Natural killer cell (primary cell): ENCODE measurements at regions not wholly inside any gene's neighbourhood (a gene's known extent, or its start where the extent isn't known, plus 50 kb on each side); places are given as distances from the start of the nearest gene placed in this dataset.

Experiments used
- ATAC-seq, 3 donors: fragments of 150-1000 bp in 2 of 3; fragments of 200-7000 bp in 1 of 3; cut with Tn5 transposase; 1 replicate in 1 of 3; 2 replicates in 2 of 3; pipeline ENCODE4 v1.10.0; 2021; ENCODE audit warnings: mild to moderate bottlenecking in 2 of 3, moderate library complexity in 2 of 3
- DNase-seq, 2 donors: peaks; one replicate each; pipeline versions ENCODE4 v3.0.0 to v3.0.0-alpha.2; 2013 to 2021; ENCODE audit warnings: mixed read lengths in 1 of 2
- H3K27ac ChIP-seq: one replicate; pipeline ENCODE4 v1.5.1; 2013; ENCODE audit warnings: mild to moderate bottlenecking, low read length
- H3K27me3 ChIP-seq: one replicate; pipeline ENCODE4 v1.6.1; 2013; ENCODE audit warnings: low read length; ENCODE audit not compliant: control insufficient read depth, insufficient read depth
- H3K36me3 ChIP-seq: one replicate; pipeline ENCODE4 v1.6.1; 2013; ENCODE audit warnings: low read length; ENCODE audit not compliant: control insufficient read depth, insufficient read depth
- H3K4me1 ChIP-seq: one replicate; pipeline ENCODE4 v1.6.1; 2013; ENCODE audit warnings: low read length; ENCODE audit not compliant: control insufficient read depth, insufficient read depth
- H3K4me3 ChIP-seq: one replicate; pipeline ENCODE4 v1.5.1; 2013; ENCODE audit warnings: low read length
- H3K9me3 ChIP-seq: one replicate; pipeline ENCODE4 v1.6.1; 2013; ENCODE audit warnings: low read length; ENCODE audit not compliant: control insufficient read depth, insufficient read depth
- H3K27ac Mint-ChIP-seq, 2 donors: one replicate each; pipeline ENCODE4 v1.8.0; 2022; ENCODE audit warnings: mild to moderate bottlenecking in 2 of 2, mixed read lengths in 2 of 2, moderate library complexity in 1 of 2
- H3K27me3 Mint-ChIP-seq, 2 donors: one replicate each; pipeline ENCODE4 v1.8.0; 2022; ENCODE audit warnings: low read depth in 2 of 2, mixed read lengths in 2 of 2
- H3K36me3 Mint-ChIP-seq: one replicate; pipeline ENCODE4 v1.8.0; 2022; ENCODE audit warnings: mixed read lengths
- H3K4me1 Mint-ChIP-seq, 2 donors: one replicate each; pipeline ENCODE4 v1.8.0; 2022; ENCODE audit warnings: mixed read lengths in 2 of 2
- H3K4me3 Mint-ChIP-seq: one replicate; pipeline ENCODE4 v1.8.0; 2022; ENCODE audit warnings: mild to moderate bottlenecking, moderate library complexity, mixed read lengths
- H3K9me3 Mint-ChIP-seq, 2 donors: one replicate each; pipeline ENCODE4 v1.8.0; 2022; ENCODE audit warnings: mixed read lengths in 2 of 2
- WGBS: methylation state at CpG from one replicate; pipeline ENCODE4 v1.1.7; 2013; ENCODE audit warnings: missing lambda C conversion rate; ENCODE audit not compliant: insufficient coverage; 5-methylcytosine and 5-hydroxymethylcytosine counted together
- intact Hi-C: fragments of 100-400 bp; cut with micrococcal nuclease; formaldehyde crosslinking; loops from one replicate; pipeline ENCODE4 v1.14.2; 2022
- TF ChIP-seq, protein P1 (sequence below): fragments of 200-600 bp; IDR thresholded peaks from one replicate; pipeline ENCODE4 v1.8.0; 2022; ENCODE audit warnings: antibody characterized with exemption

DNA sequence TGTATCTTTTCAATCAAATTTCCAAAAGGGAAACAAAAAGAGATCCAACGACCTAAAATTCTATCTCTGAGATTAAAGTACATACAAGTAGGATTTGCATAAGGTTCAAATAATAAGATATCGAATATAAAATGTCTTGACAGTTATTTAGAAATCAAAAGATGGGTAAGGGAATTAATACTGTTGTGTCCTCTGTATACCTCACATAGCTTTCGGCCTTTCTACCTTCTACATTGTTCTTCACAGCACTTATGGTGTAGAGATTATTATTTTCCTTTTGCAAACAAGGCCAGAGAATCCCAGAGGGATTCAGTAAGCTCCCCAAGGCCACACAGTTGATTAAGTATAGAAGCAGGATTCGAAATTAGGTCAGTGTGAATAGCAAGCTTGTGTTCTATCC lies 403.6 kb downstream of the SPRY2 start:
- DNase-seq (no peak), ATAC-seq (no peak)
- Histone ChIP-seq H3K36me3 (no peaks in the 10 kb centered on the region), H3K27ac (no peak overlapping the region), H3K4me3 (no peak overlapping the region), H3K9me3 (no peaks in the 10 kb centered on the region), H3K4me1 (no peaks in the 10 kb centered on the region), H3K27me3 (no peaks in the 10 kb centered on the region)
- no peak overlapping the region for H3K4me3 Mint-ChIP-seq
- TF ChIP-seq, protein P1, sequence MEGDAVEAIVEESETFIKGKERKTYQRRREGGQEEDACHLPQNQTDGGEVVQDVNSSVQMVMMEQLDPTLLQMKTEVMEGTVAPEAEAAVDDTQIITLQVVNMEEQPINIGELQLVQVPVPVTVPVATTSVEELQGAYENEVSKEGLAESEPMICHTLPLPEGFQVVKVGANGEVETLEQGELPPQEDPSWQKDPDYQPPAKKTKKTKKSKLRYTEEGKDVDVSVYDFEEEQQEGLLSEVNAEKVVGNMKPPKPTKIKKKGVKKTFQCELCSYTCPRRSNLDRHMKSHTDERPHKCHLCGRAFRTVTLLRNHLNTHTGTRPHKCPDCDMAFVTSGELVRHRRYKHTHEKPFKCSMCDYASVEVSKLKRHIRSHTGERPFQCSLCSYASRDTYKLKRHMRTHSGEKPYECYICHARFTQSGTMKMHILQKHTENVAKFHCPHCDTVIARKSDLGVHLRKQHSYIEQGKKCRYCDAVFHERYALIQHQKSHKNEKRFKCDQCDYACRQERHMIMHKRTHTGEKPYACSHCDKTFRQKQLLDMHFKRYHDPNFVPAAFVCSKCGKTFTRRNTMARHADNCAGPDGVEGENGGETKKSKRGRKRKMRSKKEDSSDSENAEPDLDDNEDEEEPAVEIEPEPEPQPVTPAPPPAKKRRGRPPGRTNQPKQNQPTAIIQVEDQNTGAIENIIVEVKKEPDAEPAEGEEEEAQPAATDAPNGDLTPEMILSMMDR = no peak
- no peaks in the 10 kb centered on the region for H3K27me3 Mint-ChIP-seq
- H3K9me3 Mint-ChIP-seq = no peaks in the 10 kb centered on the region
- H3K4me1 Mint-ChIP-seq = no peaks in the 10 kb centered on the region
- H3K36me3 Mint-ChIP-seq = no peaks in the 10 kb centered on the region
- intact Hi-C loops = no loop called here
- WGBS = no CpG with 5 or more reads among the region's 4 CpGs
- H3K27ac Mint-ChIP-seq = no peak overlapping the region

DNA sequence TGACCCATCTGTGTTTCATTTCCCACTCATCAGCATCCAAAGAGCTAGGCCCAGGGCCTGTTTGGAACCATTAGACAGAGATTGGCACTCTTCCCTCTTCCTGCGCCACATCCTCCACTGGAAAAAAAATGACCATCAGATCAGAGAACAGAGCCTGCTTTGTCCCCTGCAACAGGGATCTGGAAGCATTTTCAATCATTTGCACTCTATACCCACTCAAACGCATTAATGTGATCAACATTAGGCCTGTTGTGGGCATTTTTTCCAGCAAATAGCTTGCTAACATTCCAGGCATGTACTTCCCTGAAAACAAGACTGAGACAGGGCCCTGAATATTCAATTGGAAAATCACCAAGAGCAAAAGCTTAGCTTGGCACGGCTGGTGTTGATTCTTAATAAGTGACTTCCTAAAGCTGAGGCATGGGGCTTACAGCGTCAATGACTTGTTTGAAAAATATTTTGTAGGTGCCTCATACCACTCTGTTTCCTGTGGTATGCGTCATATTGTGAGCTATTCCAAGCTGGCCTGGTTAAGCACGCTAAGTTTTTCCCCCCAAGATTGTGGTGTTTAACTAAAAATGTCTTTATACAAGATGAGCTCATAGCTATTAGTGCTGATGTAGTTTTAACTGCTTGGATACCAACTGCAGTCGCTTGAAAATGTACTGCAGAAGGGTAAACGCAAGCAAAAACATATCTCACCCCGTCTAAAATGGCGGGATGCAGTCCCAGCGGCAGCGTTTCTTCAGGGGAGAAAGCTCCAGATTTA lies 404.4 kb downstream of the SPRY2 start:
- Histone ChIP-seq H3K36me3 (no peaks in the 10 kb centered on the region), H3K27me3 (no peaks in the 10 kb centered on the region), H3K4me1 (no peaks in the 10 kb centered on the region), H3K4me3 (no peak overlapping the region), H3K9me3 (no peaks in the 10 kb centered on the region), H3K27ac (no peak overlapping the region)
- no peak for ATAC-seq
- Mint-ChIP-seq H3K9me3 (no peaks in the 10 kb centered on the region), H3K27ac (no peak overlapping the region), H3K4me3 (no peak overlapping the region), H3K36me3 (no peaks in the 10 kb centered on the region), H3K27me3 (no peaks in the 10 kb centered on the region), H3K4me1 (no peaks in the 10 kb centered on the region)
- no peak for DNase-seq
- intact Hi-C loops = no loop called here
- WGBS = 86% methylated on average over 12 of the region's 12 CpGs
- TF ChIP-seq, protein P1 = no peak

DNA sequence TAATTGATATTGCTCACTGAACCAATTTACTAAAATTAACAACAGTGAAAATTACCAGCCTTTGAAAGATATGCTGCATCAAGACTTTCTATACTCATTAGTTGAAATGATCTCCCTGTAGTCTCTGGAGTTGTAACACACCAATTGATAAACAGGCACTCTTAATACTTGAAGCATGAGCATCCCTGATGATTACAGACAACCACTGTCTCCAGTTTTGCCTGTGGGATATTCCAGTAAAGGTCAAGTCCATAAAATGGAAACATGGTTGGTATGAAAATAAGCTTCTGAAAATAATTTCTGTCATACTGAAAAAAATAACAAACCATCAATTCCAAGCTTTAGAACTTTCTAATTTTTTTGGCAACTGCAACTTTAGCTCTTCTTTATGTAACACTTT lies 405.8 kb downstream of the SPRY2 start:
- H3K4me1 Mint-ChIP-seq = no peaks in the 10 kb centered on the region
- peaks cover 0 to 3% of the 10 kb centered on the region in 2 donors for H3K9me3 Mint-ChIP-seq
- TF ChIP-seq, protein P1 = no peak
- ATAC-seq (no peak), DNase-seq (no peak)
- Histone ChIP-seq H3K4me1 (no peaks in the 10 kb centered on the region), H3K9me3 (no peaks in the 10 kb centered on the region), H3K27me3 (no peaks in the 10 kb centered on the region), H3K4me3 (no peak overlapping the region), H3K27ac (no peak overlapping the region), H3K36me3 (no peaks in the 10 kb centered on the region)
- intact Hi-C loops = no loop called here
- no peaks in the 10 kb centered on the region for H3K36me3 Mint-ChIP-seq
- no peaks in the 10 kb centered on the region for H3K27me3 Mint-ChIP-seq
- H3K4me3 Mint-ChIP-seq = no peak overlapping the region
- H3K27ac Mint-ChIP-seq = no peak overlapping the region

DNA sequence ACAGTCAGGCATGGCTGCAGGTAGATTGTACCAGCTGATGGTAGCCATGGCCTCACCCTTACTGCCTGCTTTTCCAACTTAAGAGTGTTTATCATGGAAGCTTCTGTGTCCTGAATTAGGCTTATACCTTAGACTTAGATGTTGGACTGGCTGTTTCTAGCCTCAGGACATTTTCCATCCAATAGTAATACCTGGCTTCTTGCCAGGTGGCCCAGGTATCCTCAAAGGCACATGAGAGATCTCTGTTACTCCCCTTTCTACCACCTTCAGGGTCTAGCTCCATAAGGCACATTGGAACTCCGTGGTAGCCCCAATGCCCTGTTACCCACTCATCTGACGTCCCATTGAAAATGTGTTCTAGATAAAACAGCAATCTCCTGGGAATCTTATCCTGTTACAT lies 407.5 kb downstream of the SPRY2 start:
- H3K36me3 Mint-ChIP-seq = no peaks in the 10 kb centered on the region
- H3K36me3 ChIP-seq = no peaks in the 10 kb centered on the region
- no peak for ATAC-seq
- no peak overlapping the region for H3K27ac ChIP-seq
- TF ChIP-seq, protein P1 = no peak
- no peak overlapping the region for H3K4me3 Mint-ChIP-seq
- no peaks in the 10 kb centered on the region for H3K4me1 Mint-ChIP-seq
- no peaks in the 10 kb centered on the region for H3K4me1 ChIP-seq
- H3K4me3 ChIP-seq = no peak overlapping the region
- DNase-seq = no peak
- intact Hi-C loops = no loop called here
- no peaks in the 10 kb centered on the region for H3K27me3 ChIP-seq
- no peak overlapping the region for H3K27ac Mint-ChIP-seq
- H3K9me3 Mint-ChIP-seq = peaks cover 0 to 3% of the 10 kb centered on the region in 2 donors
- no peaks in the 10 kb centered on the region for H3K27me3 Mint-ChIP-seq
- no peaks in the 10 kb centered on the region for H3K9me3 ChIP-seq
- 90% methylated on average over 2 of the region's 2 CpGs for WGBS
